Activated CD8-positive, alpha-beta memory T cell treated with anti-CD3 and anti-CD28 coated beads, Interleukin-2, amount 50 U/mL, for 1 hour (primary cell): ENCODE measurements at regions not wholly inside any gene's neighbourhood (a gene's known extent, or its start where the extent isn't known, plus 50 kb on each side); places are given as distances from the start of the nearest gene placed in this dataset.

Experiments
- DNase-seq: peaks from one replicate; pipeline ENCODE4 v3.0.0-alpha.2; 2020; ENCODE audit errors: extremely low read depth

DNA sequence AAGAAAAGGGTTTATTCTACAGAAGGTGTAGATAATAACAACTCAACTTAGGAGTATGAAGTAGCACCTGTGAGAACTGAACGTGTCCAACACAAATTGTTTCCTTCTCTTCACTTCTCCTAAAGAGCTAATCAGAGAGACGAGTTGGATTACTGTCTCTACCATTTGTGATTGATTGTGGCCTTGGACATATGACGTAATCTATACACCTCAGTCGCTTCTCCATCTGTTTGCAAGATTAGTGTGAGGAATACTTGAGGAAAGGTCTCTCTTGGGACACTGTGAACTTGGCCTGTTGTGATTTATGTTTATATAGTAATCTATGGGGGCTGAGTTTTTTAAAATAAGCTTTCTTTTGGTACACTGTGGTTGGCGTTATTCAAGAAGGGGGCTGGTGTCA lies 182.0 kb downstream of the ZNF330 start:
- DNase-seq = no peak

DNA sequence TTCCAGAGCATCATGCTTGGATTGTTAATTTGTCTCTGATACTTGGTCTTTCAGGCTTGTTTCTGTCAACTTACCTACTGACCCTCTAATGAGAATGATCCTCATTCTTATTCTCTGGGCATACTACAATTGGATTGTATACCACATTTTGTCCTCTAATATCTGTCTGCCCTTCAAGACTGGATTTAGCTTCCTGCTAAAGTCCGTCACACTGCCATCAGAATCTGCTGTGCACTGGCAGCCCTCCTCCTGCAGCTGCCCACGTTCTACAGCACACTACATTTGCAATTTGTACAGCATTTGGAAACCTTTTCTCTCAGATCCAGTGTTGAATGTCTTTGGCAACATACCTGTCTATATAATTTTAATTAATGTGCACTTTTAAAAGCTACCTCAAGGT lies 183.1 kb downstream of the ZNF330 start:
- no peak for DNase-seq

DNA sequence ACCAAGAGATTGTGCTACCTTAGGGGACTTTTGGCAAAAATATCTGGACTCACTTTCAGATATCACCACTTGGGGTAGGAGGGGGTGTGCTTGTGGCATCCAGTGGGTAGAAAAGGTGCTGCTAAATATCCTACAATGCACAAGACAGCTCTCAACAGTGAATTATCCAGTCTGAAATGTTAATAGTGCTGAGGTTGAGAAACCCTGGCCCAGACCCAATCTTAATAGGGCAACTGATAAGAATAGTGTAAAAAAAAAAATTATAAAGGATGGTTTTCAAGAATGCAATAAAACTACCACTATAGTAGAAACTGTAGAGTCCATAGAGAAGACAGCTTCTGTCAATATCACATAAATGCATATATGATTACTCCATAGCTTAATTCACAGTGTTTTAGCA lies 185.5 kb downstream of the ZNF330 start:
- no peak for DNase-seq

GRCh38 chr4:141409556-141409955 lies 188.9 kb downstream of the ZNF330 start:
- DNase-seq = no peak

DNA sequence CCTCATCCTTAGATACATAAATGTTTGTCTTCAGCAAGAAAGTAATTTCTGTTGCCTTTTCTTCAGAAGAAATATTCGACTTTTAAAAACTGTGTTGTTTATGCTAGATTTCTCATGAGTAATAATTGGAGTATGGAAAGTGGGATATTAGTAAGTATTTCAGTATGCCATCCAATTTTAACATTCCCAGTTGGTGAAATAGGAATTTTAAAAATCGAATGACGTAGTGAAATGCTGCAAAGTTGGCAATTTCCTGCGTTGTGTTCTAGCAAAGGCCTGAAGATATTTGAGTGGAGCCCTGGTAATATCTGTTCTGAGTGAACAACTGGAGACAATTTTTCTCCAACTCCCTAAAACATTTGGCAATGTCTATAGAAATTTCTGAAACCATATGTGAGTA lies 190.1 kb downstream of the ZNF330 start:
- DNase-seq = no peak

- no peak for DNase-seq
These were observed 191.2 kb downstream of the ZNF330 start for GRCh38 chr4:141411936-141412335.

DNA sequence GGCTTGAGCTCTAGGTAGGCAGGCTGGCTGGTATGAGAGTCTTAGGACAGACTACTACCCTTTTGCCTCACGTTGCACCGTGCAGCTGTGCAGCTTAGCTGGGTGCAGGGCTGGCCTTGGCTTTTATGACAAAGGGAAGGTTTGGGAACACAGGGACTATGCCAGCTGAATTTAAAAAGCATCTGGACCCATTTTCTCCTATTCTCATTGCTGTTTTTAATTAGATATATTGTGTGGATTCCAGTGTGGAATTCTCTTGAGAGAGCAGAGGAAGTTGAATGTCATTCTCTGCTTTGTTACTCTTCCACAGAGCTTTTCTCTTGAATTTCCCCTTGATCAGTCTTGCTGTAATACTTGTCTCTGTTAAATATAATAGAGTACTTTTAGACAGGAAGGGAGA lies 192.7 kb downstream of the ZNF330 start:
- no peak for DNase-seq

DNA sequence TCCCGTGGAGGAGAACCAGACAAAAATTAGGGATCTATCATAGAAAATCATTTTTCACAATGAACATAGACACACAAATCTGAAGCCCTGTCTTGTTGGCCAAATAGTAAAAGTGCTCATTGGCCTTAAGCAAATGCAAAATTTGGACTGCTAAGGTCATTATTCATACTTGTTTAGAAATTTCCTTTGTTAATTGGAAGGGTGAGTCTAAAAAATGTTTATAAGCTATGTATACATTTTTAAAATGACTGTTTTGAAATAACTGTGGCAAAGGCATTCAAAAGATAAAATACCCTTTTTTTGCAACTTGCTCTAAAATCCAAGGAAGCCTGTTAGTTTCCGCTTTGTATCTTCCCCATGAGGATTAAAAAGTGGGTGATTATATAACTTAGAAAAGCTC lies 195.0 kb downstream of the ZNF330 start:
- no peak for DNase-seq

DNA sequence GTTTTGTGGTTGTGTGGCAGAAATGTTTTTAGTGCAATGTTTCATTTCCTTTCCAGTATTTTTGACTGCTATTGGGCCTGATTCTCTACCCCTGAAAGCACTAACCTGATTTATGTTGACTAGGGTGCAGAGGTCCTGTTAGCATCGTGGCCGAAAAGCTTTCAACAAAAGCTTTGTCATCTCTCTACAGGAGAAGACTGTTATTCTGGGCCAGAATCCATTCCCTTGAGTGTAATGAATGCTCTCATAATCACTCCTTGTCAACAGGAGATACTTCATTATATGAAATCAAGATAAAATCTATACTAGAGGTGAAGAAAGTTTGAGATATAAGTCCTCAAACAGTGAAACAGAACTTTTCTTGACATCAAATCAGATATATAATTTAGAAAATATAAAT lies 195.5 kb downstream of the ZNF330 start:
- DNase-seq = no peak

DNA sequence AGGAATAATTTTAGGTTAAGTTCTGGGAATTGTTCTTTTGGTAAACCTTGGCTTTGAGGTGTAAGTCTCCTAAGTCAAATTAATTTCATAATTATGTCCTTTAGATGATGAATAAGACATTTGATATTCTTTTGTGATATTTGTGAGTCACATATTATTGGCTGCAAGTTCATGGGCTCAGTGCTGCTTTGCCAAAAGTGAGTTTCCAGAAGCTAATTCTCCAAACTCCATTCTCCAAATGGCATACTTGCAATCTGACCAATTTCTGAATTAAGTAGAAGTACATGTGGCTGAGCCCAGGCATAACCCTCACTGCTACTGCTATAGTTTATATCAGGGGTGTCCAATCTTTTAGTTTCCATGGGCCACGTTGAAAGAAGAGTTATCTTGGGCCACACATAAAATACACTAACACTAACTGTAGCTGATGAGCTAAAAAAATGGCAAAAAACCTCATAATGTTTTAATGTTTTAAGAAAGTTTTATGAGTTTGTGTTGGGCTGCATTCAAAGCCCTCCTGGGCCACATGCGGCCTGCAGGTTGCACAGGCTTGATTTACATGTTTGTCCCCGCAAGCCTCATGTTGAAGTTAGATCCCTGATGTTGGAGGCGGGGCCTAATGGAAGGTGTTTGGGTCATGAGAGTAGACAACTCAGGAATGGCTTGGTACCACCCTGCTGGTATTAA lies 196.1 kb downstream of the ZNF330 start:
- no peak for DNase-seq

DNA sequence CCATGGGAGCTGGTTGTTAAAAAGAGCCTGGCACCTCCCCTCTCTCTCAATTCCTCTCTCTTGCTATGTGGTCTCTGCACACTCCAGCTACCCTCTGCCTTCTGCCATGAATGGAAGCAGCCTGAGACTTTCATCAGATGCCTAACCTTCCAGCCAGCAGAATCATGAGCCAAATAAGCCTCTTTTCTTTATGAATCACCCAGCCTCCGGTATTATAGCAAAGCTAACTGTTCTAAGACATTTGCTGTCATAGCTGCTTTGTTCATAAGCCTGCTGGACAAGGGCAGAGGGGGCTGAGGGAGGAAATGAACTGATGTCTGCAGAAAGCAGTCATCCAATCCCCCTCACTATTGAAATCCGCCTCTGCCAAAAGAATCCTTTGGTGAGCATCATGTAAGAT lies 196.7 kb downstream of the ZNF330 start:
- DNase-seq = no peak

GRCh38 chr4:141425124-141425523 lies 204.4 kb downstream of the ZNF330 start:
- no peak for DNase-seq

DNA sequence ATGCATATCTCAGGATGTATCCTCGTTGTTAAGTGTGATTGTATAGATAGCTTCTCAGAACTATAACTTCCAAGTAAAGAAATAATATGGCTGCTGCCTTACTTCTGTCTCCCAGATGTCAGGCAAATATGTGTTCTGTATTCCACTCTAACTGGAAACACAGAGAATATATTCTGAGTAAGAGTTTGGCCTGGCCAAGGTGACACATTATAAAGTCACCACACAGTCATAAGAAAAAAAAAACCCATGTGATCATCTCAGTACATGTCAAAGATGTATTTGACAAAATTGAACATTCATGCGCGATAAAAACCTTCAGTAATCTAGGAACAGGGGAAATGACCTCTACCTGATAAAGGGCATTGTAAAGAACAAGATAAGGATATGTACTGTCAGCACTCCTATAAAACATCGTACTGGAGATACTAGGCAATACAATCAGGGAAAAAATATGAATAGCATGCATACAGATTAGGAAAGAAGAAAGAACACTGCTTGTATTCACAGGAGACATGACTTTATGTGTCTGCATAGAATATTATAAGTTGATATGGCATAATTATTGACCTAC lies 207.1 kb downstream of the ZNF330 start:
- no peak for DNase-seq

- no peak for DNase-seq
These were observed 206.4 kb upstream of the IL15 start for GRCh38 chr4:141429933-141430332.

- no peak for DNase-seq
These were observed 205.7 kb upstream of the IL15 start for GRCh38 chr4:141430686-141431085.

DNA sequence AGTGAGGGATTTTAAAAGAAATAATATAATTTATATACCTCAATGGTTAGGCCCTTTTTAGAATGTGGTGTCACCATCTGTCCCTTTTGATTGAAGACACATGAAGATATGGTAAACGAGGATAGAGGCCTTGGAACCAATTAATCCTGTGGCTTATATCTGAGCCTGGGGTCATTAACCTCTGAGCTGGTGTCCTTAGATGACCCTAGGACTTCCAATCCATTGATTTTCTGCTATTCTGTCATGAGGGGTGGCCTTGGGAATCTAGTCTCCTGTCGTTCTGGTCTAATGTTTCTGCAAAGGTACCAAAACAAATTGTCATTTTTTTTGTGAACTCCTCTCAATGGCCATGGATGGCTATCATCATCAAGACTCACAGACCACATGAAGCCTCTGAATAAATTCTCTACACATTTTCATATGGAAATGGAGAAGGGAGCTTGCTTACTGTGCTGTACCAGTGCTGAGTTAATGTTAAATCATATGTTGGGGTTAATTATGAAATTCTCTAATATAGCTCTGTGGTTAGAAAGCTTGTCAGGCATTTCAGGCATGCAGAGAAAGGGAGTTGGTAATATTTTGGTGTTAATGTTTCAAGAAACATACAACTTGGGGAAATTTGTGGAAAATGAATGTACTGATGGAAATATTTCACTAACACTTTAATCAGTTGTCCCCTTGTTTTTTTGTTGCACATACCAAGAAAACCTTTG lies 204.2 kb upstream of the IL15 start:
- DNase-seq = no peak

GRCh38 chr4:141435446-141436225 lies 200.7 kb upstream of the IL15 start:
- no peak for DNase-seq

GRCh38 chr4:141439223-141439622 lies 197.2 kb upstream of the IL15 start:
- DNase-seq = no peak

GRCh38 chr4:141447761-141448160 lies 188.6 kb upstream of the IL15 start:
- DNase-seq = no peak

DNA sequence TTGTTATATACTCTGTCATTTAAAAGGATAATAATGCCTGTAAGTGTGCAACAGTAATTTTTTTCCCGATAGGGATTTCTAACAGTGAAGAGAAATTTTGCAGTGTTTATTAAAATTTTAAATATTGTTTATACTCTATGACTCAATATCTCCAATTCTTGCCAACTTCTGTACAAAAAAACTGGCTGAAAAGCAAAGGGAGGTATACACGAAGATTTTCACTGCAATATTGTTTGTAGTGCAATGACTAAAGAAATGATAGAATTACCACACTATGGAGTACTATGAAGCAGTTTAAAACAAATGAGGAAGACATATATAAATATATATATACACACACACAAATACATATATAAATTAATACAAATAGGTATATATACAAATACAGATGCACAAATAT lies 187.9 kb upstream of the IL15 start:
- DNase-seq = no peak

DNA sequence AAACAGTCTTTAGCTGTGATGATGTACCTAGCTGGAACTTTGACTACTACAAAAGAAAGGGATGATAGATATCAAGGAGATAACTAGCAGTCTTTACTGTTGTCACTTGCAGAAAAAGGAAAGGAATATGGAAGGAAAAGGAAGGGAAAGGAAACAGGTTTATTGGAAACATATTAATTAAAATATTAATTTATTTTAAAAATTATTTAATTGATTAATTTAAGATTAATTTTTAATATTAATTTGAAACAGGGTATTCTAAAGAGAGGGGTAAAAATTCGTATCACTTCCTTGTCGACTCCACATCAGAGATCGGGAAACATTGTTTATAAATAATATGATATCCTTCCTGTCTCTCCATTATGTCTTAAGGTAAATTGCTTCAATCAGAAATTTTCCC lies 186.5 kb upstream of the IL15 start:
- DNase-seq = no peak

GRCh38 chr4:141455651-141456050 lies 180.7 kb upstream of the IL15 start:
- DNase-seq = no peak

GRCh38 chr4:141457653-141458052 lies 178.7 kb upstream of the IL15 start:
- no peak for DNase-seq
